SH-SY5Y (cell line): ENCODE measurements at regions not wholly inside any gene's neighbourhood (a gene's known extent, or its start where the extent isn't known, plus 50 kb on each side); places are given as distances from the start of the nearest gene placed in this dataset.

Experiments used
- GATA2 ChIP-seq: IDR thresholded peaks from 2 replicates; pipeline ENCODE4 v1.6.1; 2011; ENCODE audit warnings: mild to moderate bottlenecking, low read depth, low read length
- GATA3 ChIP-seq: IDR thresholded peaks from 2 replicates; pipeline ENCODE4 v1.6.1; 2011; ENCODE audit warnings: low read depth, mild to moderate bottlenecking, low read length, moderate library complexity

- TF ChIP-seq GATA3 = no peak
These were observed 450.9 kb upstream of the HS6ST1 start for GRCh38 chr2:128769457-128770142.

- no peak for TF ChIP-seq GATA2
- no peak for TF ChIP-seq GATA3
These were observed 451.7 kb upstream of the HS6ST1 start for GRCh38 chr2:128770143-128771085.

- TF ChIP-seq GATA2 (no peak), GATA3 (no peak)
These were observed 452.7 kb upstream of the HS6ST1 start for GRCh38 chr2:128771401-128771800.

GRCh38 chr2:128772671-128773070 lies 454.0 kb upstream of the HS6ST1 start:
- TF ChIP-seq GATA3 = no peak
- TF ChIP-seq GATA2 = no peak

- TF ChIP-seq GATA3 = no peak
- no peak for TF ChIP-seq GATA2
These were observed 455.1 kb upstream of the HS6ST1 start for GRCh38 chr2:128773641-128774319.

- no peak for TF ChIP-seq GATA2
- no peak for TF ChIP-seq GATA3
These were observed 455.9 kb upstream of the HS6ST1 start for GRCh38 chr2:128774320-128775216.

GRCh38 chr2:128775217-128775913 lies 456.7 kb upstream of the HS6ST1 start:
- TF ChIP-seq GATA3 = no peak
- no peak for TF ChIP-seq GATA2

- TF ChIP-seq GATA2 (no peak), GATA3 (no peak)
These were observed 457.2 kb upstream of the HS6ST1 start for GRCh38 chr2:128775914-128776285.

GRCh38 chr2:128776461-128777195 lies 458.0 kb upstream of the HS6ST1 start:
- TF ChIP-seq GATA3 (no peak), GATA2 (no peak)

- TF ChIP-seq GATA2 (no peak), GATA3 (no peak)
These were observed 458.7 kb upstream of the HS6ST1 start for GRCh38 chr2:128777196-128778035.

GRCh38 chr2:128778843-128779242 lies 460.2 kb upstream of the HS6ST1 start:
- no peak for TF ChIP-seq GATA2
- no peak for TF ChIP-seq GATA3
